22Rv1 (cell line): ENCODE measurements at regions not wholly inside any gene's neighbourhood (a gene's known extent, or its start where the extent isn't known, plus 50 kb on each side); places are given as distances from the start of the nearest gene placed in this dataset.

Experiments
- H3K27ac ChIP-seq: fragments of 450-650 bp; 2 replicates; pipeline ENCODE4 v1.5.1; 2017
- CTCF ChIP-seq: fragments of 450-650 bp; IDR thresholded peaks from 2 replicates; pipeline ENCODE4 v1.5.1; 2017; ENCODE audit warnings: mild to moderate bottlenecking
- ZFX ChIP-seq: fragments of 450-650 bp; IDR thresholded peaks from 2 replicates; pipeline ENCODE4 v1.6.1; 2017; ENCODE audit warnings: antibody characterized with exemption, borderline replicate concordance

GRCh38 chr2:10513201-10513600, 65.1 kb upstream of the ODC1 start:
- no peak overlapping the region for H3K27ac ChIP-seq
- TF ChIP-seq CTCF: no peak
- TF ChIP-seq ZFX: no peak

GRCh38 chr2:10508038-10508437, 59.9 kb upstream of the ODC1 start:
- TF ChIP-seq ZFX (no peak), CTCF (no peak)
- no peak overlapping the region for H3K27ac ChIP-seq

GRCh38 chr2:10507106-10507505, 59.0 kb upstream of the ODC1 start:
- TF ChIP-seq CTCF: no peak
- TF ChIP-seq ZFX: no peak
- H3K27ac ChIP-seq: no peak overlapping the region

DNA sequence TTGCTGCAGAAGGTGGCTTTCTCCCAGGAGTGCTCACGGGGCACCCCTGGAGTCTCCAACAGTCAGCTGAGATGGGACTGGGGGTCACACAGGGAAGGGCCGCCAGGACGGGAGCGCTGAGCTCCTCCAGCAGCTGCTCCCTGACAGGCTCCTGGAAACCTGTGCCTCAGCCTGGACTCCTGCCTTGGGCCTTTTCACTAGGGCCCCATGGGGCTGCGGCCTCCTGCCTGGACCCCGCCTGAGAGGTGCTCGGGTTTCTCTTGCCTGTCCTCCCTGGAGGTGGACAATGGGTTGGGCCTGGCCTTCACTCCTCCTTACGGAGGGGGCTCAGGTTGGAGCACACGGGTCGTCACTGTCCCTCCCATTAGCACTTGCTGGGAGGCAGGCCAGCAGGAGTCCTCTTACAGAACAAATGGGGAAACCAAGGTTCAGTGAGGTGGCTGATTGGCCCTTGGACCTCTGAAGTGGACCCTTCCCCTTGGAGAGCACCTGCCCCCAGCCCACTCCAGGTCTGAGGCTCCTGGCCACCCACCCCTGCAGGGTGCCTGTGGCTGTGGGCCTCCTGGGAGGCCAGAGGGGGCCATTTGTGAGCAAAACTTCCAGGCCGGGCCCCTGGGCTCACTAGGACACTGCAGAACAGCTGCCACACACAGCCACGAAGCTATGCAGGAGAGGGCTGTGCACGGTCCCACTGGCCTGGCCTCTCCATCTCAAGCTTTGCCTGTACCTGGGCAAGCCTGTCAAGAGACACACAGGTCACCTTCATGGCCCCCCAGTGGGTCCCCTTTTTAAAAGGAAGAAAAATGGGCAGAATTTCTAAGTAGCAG, 57.1 kb upstream of the ODC1 start:
- TF ChIP-seq ZFX (no peak), CTCF (no peak)
- no peak overlapping the region for H3K27ac ChIP-seq

- no peak overlapping the region for H3K27ac ChIP-seq
- TF ChIP-seq ZFX: no peak
- TF ChIP-seq CTCF: no peak
These were observed 56.4 kb upstream of the ODC1 start for GRCh38 chr2:10504370-10504993.

GRCh38 chr2:10502803-10503107, 54.6 kb upstream of the ODC1 start:
- no peak overlapping the region for H3K27ac ChIP-seq
- TF ChIP-seq ZFX (no peak), CTCF (no peak)
